Gastroesophageal sphincter (tissue), 4 donors: ENCODE measurements at regions not wholly inside any gene's neighbourhood (a gene's known extent, or its start where the extent isn't known, plus 50 kb on each side); places are given as distances from the start of the nearest gene placed in this dataset.

Experiments
- ATAC-seq: fragments of 150-250 bp; one replicate; pipeline ENCODE4 v1.9.1; 2016; ENCODE audit warnings: mild to moderate bottlenecking, moderate library complexity
- H3K27ac ChIP-seq, 4 donors: fragments of 200-600 bp; sonication (generic) in 3 of 4; 1 replicate in 3 of 4; 2 replicates in 1 of 4; pipeline ENCODE4 v1.5.1; 2016 to 2019
- H3K27me3 ChIP-seq: fragments of 200-600 bp; sonication (generic); one replicate; pipeline ENCODE4 v1.5.1; 2019
- H3K36me3 ChIP-seq, 2 donors: fragments of 200-600 bp; sonication (generic); one replicate each; pipeline ENCODE4 v1.5.1; 2019; ENCODE audit warnings: control low read depth in 1 of 2
- H3K4me1 ChIP-seq, 3 donors: fragments of 200-600 bp; sonication (generic); 1 replicate in 2 of 3; 2 replicates in 1 of 3; pipeline ENCODE4 v1.5.1; 2016 to 2019; ENCODE audit warnings: control low read depth in 2 of 3
- H3K4me3 ChIP-seq, 2 donors: fragments of 200-600 bp; sonication (generic); one replicate each; pipeline ENCODE4 v1.5.1; 2019; ENCODE audit warnings: mild to moderate bottlenecking in 1 of 2, moderate library complexity in 1 of 2
- H3K9me3 ChIP-seq, 3 donors: fragments of 200-600 bp; sonication (generic); one replicate each; pipeline ENCODE4 v1.5.1; 2017 to 2019; ENCODE audit warnings: control low read depth in 2 of 3
- CTCF ChIP-seq, 4 experiments: fragments of 200-600 bp in 2 of 4; fragments of 450-650 bp in 2 of 4; sonication (generic) in 1 of 4; IDR thresholded peaks; one replicate each; pipeline ENCODE4 v1.5.1; 2017 to 2019; ENCODE audit warnings: antibody characterized with exemption in 4 of 4, mild to moderate bottlenecking in 2 of 4, moderate library complexity in 2 of 4
- EP300 ChIP-seq: sonication (generic); formaldehyde crosslinking; IDR thresholded peaks from one replicate; pipeline ENCODE4 v1.6.1; 2017; ENCODE audit warnings: antibody characterized with exemption, mild to moderate bottlenecking
- POLR2A ChIP-seq, 2 donors: fragments of 450-650 bp; IDR thresholded peaks; one replicate each; pipeline ENCODE4 v1.6.1; 2017; ENCODE audit warnings: antibody characterized with exemption in 2 of 2, mild to moderate bottlenecking in 2 of 2, moderate library complexity in 1 of 2
- POLR2AphosphoS5 ChIP-seq: sonication (generic); formaldehyde crosslinking; IDR thresholded peaks from one replicate; pipeline ENCODE4 v1.6.1; 2017; ENCODE audit warnings: antibody characterized with exemption
- WGBS, 2 donors: methylation state at CpG; one replicate each; pipeline ENCODE4 v1.1.5; 2018; ENCODE audit warnings: low coverage in 1 of 2; 5-methylcytosine and 5-hydroxymethylcytosine counted together

- Histone ChIP-seq H3K9me3 (no peaks in the 10 kb centered on the region), H3K4me3 (no peak overlapping the region), H3K4me1 (peaks cover 0 to 3% (median 0%) of the 10 kb centered on the region in 3 donors), H3K27me3 (no peaks in the 10 kb centered on the region), H3K36me3 (no peaks in the 10 kb centered on the region), H3K27ac (no peak overlapping the region)
- TF ChIP-seq EP300: no peak
- no peak for TF ChIP-seq POLR2AphosphoS5
- TF ChIP-seq CTCF (IDR thresholded peaks at IDR 0.05): no peak
- no peak for TF ChIP-seq POLR2A (IDR thresholded peaks at IDR 0.05)
- 51 to 61% methylated on average over 3 to 4 of the region's 5 CpGs for WGBS, 2 donors
- no peak for ATAC-seq
Measured at GRCh38 chr9:107727086-107727780, 237.7 kb upstream of the KLF4 start.

- no peaks in the 10 kb centered on the region for H3K36me3 ChIP-seq
- no peaks in the 10 kb centered on the region for H3K9me3 ChIP-seq
- ATAC-seq: no peak
- H3K27ac ChIP-seq: no peak overlapping the region
- no peaks in the 10 kb centered on the region for H3K27me3 ChIP-seq
- H3K4me1 ChIP-seq: no peaks in the 10 kb centered on the region
- WGBS, 2 donors: 75 to 90% methylated on average over 1 to 4 of the region's 4 CpGs
- H3K4me3 ChIP-seq: no peak overlapping the region
- TF ChIP-seq CTCF (IDR thresholded peaks at IDR 0.05) (no peak), EP300 (no peak), POLR2AphosphoS5 (no peak), POLR2A (IDR thresholded peaks at IDR 0.05) (no peak)
Measured at GRCh38 chr9:107723015-107723414, 233.4 kb upstream of the KLF4 start.

DNA sequence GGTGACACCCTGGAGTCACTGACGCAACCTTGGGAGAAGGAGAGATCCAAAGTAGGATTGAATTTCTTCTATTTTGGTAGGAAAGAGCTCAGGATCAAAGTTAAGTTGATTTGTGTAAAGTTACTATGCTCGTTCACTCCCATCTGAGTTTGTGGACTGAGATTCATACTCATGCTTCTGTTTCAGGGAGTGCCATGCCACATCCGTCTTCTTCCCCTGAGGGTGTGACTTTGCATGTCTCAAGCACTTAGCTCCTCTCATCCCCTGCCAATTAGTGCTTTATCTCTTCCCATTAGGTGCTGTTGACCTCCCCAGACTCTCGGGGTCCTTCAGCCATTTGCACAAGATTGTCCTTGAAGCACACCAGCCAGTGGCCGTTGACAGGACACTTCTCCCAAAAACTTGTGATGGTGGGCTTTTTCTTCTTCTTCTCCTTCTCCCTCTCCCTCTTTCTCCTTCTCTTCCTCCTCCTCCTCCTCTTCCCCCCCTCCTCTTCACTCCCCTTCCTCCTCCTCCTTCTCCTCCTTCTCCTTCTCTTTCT lies 232.2 kb upstream of the KLF4 start:
- H3K4me3 ChIP-seq: no peak overlapping the region
- H3K36me3 ChIP-seq: no peaks in the 10 kb centered on the region
- no peak for TF ChIP-seq CTCF (IDR thresholded peaks at IDR 0.05)
- TF ChIP-seq POLR2AphosphoS5: no peak
- TF ChIP-seq POLR2A (IDR thresholded peaks at IDR 0.05): no peak
- TF ChIP-seq EP300: no peak
- WGBS, 2 donors: 67 to 73% methylated on average over 4 to 5 of the region's 5 CpGs
- H3K9me3 ChIP-seq: no peaks in the 10 kb centered on the region
- H3K27ac ChIP-seq: no peak overlapping the region
- no peaks in the 10 kb centered on the region for H3K4me1 ChIP-seq
- H3K27me3 ChIP-seq: no peaks in the 10 kb centered on the region
- ATAC-seq: no peak

DNA sequence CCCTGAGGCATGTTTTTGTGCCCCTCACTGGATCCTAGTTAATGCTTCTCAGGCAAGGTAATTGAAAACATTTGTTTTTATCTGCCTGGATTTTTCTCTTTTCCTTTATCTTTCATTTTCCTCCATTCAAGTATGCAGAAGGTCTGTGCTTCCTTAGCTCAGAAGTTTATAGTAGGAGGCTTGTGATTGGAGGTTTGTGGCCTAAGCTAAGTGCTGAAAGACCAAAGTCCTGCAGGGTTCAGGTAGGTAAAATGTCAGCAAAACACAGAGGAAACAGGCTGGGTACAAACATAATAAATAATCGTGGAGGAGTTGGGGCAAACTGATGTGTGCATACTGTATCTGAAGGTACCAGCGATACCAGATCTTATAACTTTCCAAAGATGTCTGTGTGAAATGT lies 230.9 kb upstream of the KLF4 start:
- no peaks in the 10 kb centered on the region for H3K4me1 ChIP-seq
- H3K36me3 ChIP-seq: no peaks in the 10 kb centered on the region
- no peak for TF ChIP-seq POLR2A (IDR thresholded peaks at IDR 0.05)
- no peak for TF ChIP-seq CTCF (IDR thresholded peaks at IDR 0.05)
- no peak for TF ChIP-seq EP300
- no peak for TF ChIP-seq POLR2AphosphoS5
- H3K27ac ChIP-seq: no peak overlapping the region
- no peaks in the 10 kb centered on the region for H3K9me3 ChIP-seq
- H3K4me3 ChIP-seq: no peak overlapping the region
- H3K27me3 ChIP-seq: no peaks in the 10 kb centered on the region
- ATAC-seq: no peak
- 81 to 100% methylated on average over 1 to 2 of the region's 2 CpGs for WGBS, 2 donors
